HG02759 (cell line): ENCODE measurements at regions not wholly inside any gene's neighbourhood (a gene's known extent, or its start where the extent isn't known, plus 50 kb on each side); places are given as distances from the start of the nearest gene placed in this dataset.
"Not testable (repeated sequence)": the region's sequence is repeated elsewhere in the genome, so short reads cannot be mapped to it uniquely, and the experiment has no call there.

Source experiments
- ATAC-seq: cut with Tn5 transposase; IDR thresholded peaks from one replicate; pipeline ENCODE4 v1.9.1; 2021; ENCODE audit warnings: mild to moderate bottlenecking, moderate library complexity; ENCODE audit not compliant: unreplicated experiment

DNA sequence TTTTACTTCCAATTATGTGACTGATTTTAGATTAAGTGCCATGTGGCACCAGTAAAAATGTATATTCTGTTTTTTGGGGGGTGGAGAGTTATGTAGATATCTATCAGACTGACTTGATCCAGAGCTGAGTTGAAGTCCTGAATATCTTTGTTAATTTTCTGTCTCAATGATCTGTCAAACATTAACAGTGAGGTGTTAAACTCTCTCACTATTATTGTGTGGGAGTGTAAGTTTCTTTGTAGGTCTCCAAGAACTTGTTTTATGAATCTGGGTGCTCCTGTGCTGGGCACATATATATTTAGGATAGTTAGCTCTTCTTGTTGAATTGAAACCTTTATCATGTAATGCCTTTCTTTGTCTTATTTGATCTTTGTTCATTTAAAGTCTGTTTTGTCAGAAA is 276.5 kb upstream of the USP25 start:
- ATAC-seq, result no peak

DNA sequence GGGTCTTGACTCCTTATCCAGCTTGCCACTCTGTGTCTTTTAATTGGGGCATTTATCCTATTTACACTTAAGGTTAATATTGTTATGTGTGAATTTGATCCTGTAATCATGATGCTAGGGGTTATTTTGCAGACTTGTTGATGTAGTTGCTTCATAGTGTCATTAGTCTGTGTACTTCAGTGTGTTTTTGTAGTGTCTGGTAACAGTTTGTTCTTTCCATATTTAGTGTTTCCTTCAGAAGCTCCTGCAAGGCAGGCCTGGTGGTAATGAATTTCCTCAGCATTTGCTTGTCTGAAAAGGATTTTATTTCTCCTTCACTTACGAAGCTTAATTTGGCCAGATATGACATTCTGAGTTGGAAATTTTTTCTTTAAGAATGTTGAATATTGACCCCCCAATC is 276.0 kb upstream of the USP25 start:
- not testable (repeated sequence) for ATAC-seq

DNA sequence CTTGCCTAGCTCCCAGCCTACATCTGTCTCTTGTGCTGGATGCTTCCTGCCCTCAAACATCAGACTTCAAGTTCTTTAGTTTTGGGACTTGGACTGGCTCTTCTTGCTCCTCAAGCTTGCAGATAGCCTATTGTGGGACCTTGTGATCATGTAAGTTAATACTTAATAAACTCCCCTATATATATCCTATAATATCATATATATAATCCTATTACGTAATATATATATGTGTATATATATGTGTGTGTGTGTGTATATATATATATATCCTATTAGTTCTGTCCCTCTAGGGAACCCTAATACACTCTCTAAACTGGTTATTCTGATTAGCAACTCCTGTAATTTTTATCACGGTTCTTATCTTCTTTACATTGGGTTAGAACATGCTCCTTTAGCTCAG is 274.9 kb upstream of the USP25 start:
- not testable (repeated sequence) for ATAC-seq

DNA sequence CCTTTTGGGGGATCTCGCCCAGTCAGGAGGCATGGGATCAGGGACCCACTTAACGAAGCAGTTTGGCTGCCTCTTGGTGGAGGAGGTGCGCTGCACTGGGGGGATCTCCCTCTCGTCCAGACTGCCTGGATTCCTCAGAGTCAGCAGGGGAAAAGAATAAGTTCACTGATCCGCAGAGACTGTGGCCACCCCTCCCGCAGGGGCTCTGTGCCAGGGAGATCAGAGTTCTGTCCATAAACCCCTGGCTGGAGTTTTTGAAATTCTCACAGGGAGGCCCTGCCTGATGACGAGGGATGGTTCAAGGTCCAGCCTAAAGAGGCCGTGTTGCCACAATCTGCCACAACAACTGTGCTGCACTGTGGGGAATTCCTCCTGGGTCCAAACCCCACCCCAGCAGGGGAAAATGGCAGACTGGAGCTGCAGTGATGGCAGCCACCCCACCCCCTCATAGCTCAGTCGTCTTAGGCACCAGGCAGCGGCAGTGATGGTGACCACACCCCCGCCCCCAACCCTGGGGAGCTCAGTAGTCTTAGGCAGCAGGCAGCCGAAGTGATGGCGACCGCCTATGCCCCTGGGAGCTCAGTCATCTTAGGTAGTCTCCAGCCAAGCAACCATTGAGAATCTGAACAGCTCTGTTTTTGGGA is 273.8 kb upstream of the USP25 start:
- no peak for ATAC-seq

DNA sequence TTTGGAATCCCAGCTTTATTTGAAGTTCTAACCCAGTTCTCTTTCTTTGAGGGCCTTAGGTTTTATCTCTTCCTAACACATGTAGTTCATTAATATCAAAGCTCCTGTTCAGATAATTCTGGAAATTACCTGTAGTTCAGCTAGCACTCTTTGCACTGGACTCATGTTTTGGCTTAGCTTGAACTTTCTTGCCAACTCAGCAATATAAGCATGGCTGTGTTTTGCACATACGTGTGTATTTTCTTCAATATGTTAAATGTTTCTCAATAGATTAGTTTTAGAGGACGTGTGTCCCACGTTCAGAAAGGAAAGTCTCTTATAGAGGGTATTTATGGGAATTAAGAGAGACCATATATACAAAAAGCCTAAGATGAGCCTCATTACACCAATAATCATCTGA is 271.8 kb upstream of the USP25 start:
- ATAC-seq, result no peak

DNA sequence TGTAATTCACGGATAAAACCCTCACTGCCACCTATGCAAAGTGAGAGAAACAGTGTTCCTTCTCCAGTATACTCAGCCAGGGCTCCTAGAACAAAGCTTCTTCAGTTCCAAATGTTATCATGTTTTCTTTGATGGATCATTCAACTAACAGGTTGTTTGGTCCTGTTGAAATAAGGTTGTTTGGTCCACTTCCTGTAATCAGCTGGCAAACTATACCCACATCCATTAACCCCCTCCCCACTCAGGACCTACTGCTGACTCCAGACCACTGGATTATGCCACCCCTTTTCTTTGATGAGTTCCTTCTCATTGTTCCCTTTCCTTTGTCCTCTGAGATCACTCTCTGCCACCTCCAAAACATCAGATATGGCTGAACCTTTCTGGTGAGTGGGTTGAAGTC is 267.7 kb upstream of the USP25 start:
- no peak for ATAC-seq

DNA sequence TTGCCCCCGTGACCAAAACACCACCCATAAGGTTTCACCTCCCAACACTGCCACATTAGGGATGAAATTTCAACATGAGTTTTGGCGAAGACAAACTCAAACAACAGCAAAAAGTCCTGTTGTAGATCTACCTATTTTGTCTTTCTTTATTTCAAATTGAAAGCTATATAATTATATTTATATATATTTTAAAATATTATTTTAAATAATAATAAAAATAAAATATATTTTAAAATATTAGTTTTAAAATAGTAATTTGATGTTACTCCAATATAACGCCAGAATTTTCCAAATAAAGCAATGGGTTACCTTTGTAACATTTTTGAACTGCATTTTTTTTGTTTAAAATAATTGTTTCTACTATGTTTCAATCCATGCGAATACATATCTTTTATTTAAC is 263.5 kb upstream of the USP25 start:
- no peak for ATAC-seq

DNA sequence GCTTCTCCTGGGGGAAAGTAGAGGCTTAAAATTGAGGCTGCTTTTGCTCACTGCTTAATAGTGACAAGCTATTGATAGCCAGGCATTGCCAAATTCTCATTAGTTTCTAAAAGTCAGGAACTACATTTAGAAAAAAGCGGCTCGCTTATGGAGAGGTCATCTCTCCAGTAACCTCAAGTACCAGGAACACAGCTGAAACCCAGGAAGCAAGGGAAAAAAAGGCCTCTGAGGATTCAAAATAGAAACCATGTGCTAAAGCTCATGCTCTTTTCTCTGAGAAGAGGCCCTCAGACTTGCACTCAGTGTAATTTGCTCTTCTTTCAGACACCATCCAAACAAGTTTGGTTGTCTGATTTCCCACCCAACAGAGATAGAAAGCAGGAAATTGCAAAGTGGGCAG is 261.4 kb upstream of the USP25 start:
- ATAC-seq, result no peak

DNA sequence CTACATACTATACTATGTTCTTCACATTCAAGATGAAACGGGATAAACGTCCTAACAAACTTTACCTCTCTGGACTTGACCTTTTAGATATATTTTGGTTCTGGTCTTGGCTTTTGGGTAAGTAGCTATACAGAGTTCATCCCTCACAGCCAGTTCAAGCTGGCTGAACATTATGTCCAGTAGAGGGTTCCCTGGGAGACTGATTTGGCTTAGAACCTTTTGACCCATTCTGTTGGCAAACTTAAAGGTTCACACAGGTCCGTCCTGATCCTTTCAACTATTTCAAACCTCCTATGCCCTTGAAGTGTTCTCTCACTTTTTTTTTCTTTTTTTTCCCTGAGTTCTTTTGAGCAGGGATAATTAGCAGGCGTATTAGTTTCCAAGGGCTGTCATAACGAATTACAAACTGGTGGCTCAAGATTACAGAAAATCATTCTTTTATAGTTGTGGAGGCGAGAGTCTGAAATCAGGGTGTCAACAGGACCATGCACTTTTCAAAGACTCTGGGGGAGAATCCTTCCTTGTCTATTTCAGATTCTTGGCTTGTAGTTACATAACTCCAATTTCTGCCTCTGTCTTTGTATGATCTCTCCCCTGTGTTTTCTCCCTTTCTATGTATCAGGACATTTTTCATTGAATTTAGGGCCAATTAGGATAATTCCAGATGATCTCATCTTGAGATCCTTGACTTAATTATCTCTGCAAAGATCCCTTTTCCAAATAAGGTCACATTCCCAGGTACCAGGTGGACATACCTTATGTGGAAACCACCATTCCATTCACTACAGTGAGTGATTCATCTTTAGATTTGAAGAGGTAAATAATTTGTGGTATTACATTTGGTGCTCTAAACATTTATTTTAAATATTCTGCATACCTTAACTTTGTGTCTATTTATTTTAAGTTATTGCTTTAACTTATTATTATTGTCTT is 257.4 kb upstream of the USP25 start:
- no peak for ATAC-seq

DNA sequence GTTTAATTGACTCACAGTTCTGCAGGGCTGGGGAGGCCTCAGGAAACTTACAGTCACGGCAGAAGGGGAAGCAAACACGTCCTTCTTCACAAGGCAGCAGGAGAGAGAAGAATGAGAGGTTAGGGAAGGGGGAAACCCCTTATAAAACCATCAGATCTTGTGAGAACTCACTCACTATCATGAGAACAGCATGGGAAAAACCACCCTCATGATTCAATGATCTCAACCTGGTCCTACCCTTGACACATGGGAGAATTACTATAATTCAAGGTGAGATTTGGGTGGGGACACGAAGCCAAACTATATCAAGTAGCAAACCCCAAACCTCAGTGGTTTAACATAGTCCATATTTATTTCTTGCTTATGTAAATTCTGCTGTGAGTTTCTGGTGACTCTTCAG is 252.0 kb upstream of the USP25 start:
- ATAC-seq, result not testable (repeated sequence)

DNA sequence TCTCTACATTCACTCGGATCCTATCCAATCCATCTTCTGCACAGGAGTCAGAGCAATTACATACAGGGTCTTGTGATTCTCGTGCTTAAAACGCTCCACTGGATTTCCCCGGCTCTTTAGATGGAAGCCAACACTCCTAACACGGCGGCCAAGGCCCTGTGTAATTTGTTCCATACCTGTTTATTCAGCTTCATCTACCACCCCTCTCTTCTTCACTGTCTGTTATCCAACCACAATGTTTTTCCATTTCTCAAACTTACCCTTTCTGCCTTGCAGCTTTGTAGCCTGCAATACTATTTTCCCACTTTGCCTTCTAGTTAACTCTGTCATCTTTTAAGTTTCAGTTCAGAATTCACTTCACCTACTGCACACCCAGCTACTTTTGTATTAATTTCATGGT is 249.6 kb upstream of the USP25 start:
- no peak for ATAC-seq

DNA sequence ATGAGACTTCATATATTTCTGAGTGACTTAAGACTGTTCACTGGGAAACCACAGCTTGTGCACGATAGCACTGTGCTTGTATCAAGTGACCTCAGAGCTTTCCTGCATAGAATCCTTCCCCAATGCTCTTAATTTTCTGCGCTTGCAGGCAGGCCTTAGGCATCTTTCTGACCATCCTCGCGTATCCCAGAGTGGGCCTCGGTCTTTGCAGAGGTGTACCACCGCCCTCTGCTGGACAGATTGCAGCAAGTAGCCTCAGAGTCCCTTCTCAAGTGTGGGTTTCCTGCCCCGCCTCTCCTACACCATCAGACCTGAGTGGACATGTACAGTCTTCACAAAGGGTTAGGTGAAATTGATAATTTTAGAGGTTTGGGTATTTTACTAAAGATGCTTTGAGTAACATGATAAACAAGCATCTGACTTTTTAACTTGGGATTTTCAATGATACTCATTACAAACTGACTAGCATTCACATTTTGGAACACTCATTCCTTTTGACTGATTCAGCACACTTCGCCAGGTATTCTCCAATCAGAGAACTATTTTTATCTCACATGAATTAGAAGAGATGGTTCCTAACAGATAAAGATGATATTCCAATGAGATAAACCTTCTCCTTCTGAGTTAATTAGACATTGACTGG is 246.5 kb upstream of the USP25 start:
- ATAC-seq, result peak; percentile 99

DNA sequence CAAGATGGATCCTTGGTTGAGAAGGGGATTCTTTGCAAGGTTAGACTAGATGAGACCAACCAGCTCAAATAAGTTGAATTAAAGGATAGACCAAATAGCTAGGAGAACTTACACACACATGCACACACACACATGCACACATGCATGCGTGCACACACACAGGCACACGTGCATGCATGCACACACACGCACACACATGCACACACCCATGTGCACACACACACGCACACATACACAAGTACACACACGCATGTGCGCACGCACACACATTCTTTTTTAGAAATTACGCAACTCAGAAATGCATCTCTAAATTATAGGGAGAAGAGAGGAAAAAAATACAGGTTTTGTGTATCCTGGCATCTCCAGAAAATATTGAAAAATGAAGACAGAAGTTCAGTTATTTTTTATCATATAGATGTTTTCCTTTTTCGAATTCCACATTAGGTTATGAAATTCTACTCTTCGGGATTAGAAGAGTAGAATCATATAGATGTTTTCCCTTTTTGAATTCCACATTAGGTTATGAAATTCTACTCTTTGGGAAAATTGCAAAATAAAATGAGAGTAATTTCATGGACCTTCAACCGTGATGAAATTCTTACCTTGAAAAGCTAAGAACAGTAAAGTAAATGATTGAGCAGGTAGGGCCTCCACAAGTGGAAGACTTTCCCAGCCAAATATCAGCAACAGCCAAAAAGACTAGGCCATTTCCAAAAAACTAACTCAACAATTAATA is 243.2 kb upstream of the USP25 start:
- no peak for ATAC-seq

DNA sequence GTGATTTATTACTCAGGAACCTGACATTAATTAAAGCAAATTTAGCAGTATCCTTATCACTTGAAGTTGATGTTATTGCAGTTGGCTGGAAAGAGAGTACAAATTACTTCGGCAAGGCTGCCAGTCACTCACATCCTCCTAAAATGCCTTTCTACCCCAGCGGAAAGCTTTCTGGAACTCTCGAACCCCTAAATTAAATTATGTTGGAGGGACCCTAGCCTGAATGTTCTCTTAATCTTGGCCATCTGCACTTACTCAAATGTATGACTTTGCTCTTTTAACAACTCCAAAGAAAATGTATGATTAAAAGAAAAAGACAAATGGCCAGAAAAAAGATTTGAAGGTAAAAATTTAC is 242.6 kb upstream of the USP25 start:
- ATAC-seq, result no peak

DNA sequence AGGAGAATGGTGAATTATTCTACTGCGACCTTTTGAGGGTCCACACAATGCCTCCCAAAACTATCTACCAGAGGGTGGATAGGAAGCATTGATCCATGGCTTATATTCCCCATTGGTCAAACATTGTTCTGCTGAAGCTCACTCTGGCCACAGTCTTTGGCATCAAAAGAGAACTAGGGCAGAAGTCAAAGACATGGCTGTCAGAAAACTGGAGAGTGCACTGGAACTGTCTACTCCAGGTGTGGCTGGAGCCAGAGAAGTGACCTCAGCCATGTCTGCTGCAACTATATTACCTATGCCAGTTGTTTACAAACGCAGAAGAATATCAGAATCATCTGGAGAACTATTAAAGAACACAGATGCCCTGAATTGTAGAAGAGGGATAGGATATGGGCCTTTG is 238.7 kb upstream of the USP25 start:
- no peak for ATAC-seq

DNA sequence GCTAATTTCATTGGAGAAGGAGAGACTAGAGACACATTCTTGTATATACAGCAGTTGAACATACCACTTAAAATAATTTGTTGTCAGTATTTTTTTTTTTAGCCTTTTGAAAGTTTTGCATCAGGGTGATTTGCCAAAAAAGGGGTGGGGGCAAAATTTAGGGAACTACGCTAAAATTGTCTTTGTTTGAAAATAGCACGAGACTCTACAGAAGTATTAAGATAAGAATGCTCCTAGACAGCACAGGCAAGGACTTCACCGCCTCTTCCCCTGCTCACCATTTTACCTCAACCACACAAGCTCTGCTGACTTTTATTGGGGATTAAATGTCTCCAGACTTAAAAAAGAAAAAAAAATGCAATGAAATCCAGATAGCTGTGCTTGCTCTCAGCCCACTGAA is 236.1 kb upstream of the USP25 start:
- no peak for ATAC-seq

DNA sequence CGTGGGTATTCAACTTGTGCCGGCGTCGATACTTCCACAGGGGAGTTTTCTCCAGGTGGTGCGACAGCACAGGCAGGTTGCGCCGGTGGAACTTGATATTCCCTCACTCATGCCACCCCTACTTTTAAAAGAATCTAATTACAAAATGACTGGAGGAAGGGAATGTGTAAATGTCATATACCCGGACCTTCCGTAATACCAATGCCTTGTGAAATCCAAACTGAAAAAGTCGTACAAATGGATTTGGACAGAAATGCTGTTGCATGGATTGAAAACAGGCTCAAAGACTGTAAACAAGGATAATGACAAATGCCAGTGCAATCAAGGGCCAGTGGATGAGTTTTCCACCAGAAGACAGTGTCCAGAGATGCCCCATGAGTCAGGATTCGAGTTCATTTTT is 235.3 kb upstream of the USP25 start:
- ATAC-seq, result no peak

DNA sequence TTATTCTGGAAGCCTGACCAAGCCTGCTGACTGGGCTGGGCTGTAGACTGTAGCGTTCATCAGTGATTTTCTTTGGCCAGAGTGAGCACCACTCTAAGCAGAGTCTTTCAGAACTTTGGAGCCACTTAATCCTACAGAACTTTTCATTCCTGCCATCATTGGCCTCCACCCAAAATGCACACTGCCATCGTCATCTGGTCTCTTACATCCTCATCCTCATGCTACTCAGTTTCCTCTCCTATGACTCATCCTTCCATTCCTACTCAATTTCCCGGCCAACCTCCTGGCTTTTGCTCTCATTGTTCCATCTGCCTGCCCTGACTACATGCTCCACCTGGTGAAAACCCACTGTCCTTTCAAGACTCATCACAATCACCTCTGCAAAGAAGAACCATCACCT is 233.8 kb upstream of the USP25 start:
- ATAC-seq, result no peak

DNA sequence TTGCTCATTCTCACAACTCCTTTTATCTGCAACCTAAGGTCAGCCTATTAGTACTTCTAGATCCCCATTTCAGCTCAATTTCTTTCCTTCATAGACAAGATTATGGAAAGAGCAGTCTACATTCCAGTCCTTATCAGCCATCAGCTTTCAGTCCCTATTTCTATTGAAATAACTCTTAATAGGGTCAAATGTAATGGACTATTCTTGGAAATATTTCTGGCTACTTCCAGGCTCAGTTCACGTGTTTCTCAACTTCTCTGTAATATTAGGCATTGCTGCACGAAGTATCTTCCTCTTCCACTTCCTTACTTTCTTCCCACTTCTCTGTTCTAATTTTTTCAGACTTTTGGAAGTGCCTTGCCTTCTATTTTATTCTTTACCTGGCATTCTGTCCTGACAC is 232.9 kb upstream of the USP25 start:
- no peak for ATAC-seq

DNA sequence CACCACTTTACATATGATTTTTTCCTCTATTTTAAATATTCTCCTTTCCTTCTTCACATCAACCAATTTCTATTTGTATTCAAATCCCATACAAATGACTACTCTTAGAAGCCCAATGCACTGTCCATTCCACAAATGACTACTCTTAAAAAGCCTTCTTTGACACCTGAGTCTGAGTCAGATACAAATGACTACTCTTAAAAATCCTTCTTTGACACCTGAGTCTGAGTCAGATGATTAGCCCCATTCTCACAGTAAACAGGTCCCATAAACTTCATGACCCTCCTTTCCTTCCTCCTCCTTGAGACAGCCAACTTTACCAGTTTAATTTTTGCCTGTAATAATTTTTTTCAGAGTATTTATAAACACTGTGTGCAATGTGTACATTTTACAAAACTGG is 231.3 kb upstream of the USP25 start:
- no peak for ATAC-seq

DNA sequence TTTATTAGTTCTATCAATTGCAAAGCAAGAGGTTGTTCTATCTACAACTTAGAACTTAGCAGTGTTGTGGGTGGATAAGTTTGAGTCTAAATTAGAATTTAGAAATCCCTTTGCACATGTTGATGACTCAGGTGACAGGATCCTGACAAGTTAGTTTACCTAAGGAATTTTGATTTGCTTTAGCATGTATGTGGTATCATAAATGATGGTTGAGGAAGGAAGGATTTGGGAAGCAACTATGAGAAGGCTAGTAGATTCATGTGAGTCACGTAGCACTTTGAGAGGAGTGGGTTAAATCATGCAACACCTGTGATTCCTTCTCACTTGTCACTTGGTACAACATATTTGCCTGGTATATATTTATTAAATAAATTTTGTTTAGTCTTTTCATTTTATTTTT is 223.7 kb upstream of the USP25 start:
- ATAC-seq, result no peak
